Smooth muscle cell (in vitro differentiated cells): ENCODE measurements at regions not wholly inside any gene's neighbourhood (a gene's known extent, or its start where the extent isn't known, plus 50 kb on each side); places are given as distances from the start of the nearest gene placed in this dataset.
A peak's percentile ranks its signal among the peaks of the same experiment; 100 is the strongest.

Experiments
- DNase-seq: peaks from one replicate; lab custom pipeline; 2025; ENCODE audit not compliant: unreplicated experiment; lab: John Stamatoyannopoulos, UW
- H2AFZ ChIP-seq: fragments of 200-600 bp; sonication (generic); 2 replicates; pipeline ENCODE4 v1.6.0; 2016; ENCODE audit warnings: antibody characterized with exemption, low read depth, mild to moderate bottlenecking
- H3F3A ChIP-seq: fragments of 200-600 bp; sonication (generic); 2 replicates; pipeline ENCODE4 v1.6.0; 2017; ENCODE audit warnings: antibody characterized with exemption, low read depth
- H3K27ac ChIP-seq: fragments of 200-600 bp; sonication (generic); 2 replicates; pipeline ENCODE4 v1.5.1; 2016; ENCODE audit warnings: low read depth, mild to moderate bottlenecking
- H3K27me3 ChIP-seq: fragments of 200-600 bp; sonication (generic); 2 replicates; pipeline ENCODE4 v1.6.1; 2016; ENCODE audit warnings: low read depth, mild to moderate bottlenecking
- H3K36me3 ChIP-seq: fragments of 200-600 bp; sonication (generic); 2 replicates; pipeline ENCODE4 v1.5.1; 2016; ENCODE audit warnings: low read depth
- H3K4me1 ChIP-seq: fragments of 200-600 bp; sonication (generic); 2 replicates; pipeline ENCODE4 v1.5.1; 2016; ENCODE audit warnings: low read depth
- H3K4me2 ChIP-seq: fragments of 200-600 bp; sonication (generic); 2 replicates; pipeline ENCODE4 v1.6.0; 2016; ENCODE audit warnings: mild to moderate bottlenecking
- H3K4me3 ChIP-seq: fragments of 200-600 bp; sonication (generic); 2 replicates; pipeline ENCODE4 v1.5.1; 2016; ENCODE audit warnings: mild to moderate bottlenecking
- H3K79me2 ChIP-seq: fragments of 200-600 bp; sonication (generic); 2 replicates; pipeline ENCODE4 v1.6.0; 2016; ENCODE audit warnings: low read depth, mild to moderate bottlenecking
- H3K9ac ChIP-seq: fragments of 200-600 bp; sonication (generic); 2 replicates; pipeline ENCODE4 v1.6.0; 2016; ENCODE audit warnings: low read depth
- H3K9me3 ChIP-seq: fragments of 200-600 bp; sonication (generic); replicated peaks from 2 replicates; pipeline ENCODE4 v1.5.1; 2016; ENCODE audit warnings: low read depth
- H4K20me1 ChIP-seq: fragments of 200-600 bp; sonication (generic); 2 replicates; pipeline ENCODE4 v1.6.0; 2016; ENCODE audit warnings: low read depth
- CTCF ChIP-seq: fragments of 200-600 bp; sonication (generic); IDR thresholded peaks from 2 replicates; pipeline ENCODE4 v1.5.1; 2017; ENCODE audit warnings: borderline replicate concordance, mild to moderate bottlenecking, antibody characterized with exemption; ENCODE audit not compliant: insufficient read depth, poor library complexity, severe bottlenecking
- WGBS: methylation state at CpG from one replicate; pipeline ENCODE4 v1.1.7; 2016; ENCODE audit warnings: low lambda C conversion rate; 5-methylcytosine and 5-hydroxymethylcytosine counted together

DNA sequence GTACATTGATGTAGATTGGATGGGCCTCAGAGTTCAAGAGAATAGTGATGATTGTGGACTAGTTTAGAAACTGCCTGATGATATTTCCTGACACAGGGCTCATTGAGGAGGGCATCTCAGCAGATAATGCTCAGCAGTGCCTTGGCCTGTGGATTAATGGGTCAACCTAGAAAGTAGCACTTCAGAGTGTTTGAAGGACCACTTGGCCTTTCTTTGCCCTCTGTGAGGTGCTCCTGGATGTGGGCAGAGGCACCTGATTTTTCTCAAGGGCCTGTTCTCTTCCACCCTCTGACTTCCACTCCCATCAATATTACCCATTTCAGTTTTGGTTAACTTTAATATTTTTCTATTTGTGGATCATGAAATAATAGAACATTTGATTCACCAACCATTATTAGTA is 270.6 kb upstream of the BMP2 start:
- no peaks in the 10 kb centered on the region for H4K20me1 ChIP-seq
- no peaks in the 10 kb centered on the region for H3K36me3 ChIP-seq
- no peak for TF ChIP-seq CTCF
- H3K9ac ChIP-seq: no peak overlapping the region
- no peaks in the 10 kb centered on the region for H3K4me1 ChIP-seq
- peaks cover 4% of the 10 kb centered on the region for H3F3A ChIP-seq
- H2AFZ ChIP-seq: no peak overlapping the region
- H3K79me2 ChIP-seq: no peaks in the 10 kb centered on the region
- no peaks in the 10 kb centered on the region for H3K27me3 ChIP-seq
- no peaks in the 10 kb centered on the region for H3K9me3 ChIP-seq
- DNase-seq: no peak
- H3K4me3 ChIP-seq: no peak overlapping the region
- no peak overlapping the region for H3K4me2 ChIP-seq
- H3K27ac ChIP-seq: no peak overlapping the region

- Histone ChIP-seq H3K9ac (no peak overlapping the region), H2AFZ (no peak overlapping the region), H3K36me3 (no peaks in the 10 kb centered on the region), H3F3A (peaks cover 4% of the 10 kb centered on the region), H3K4me3 (no peak overlapping the region), H3K79me2 (no peaks in the 10 kb centered on the region), H4K20me1 (no peaks in the 10 kb centered on the region), H3K4me2 (no peak overlapping the region), H3K27ac (no peak overlapping the region), H3K27me3 (no peaks in the 10 kb centered on the region), H3K4me1 (no peaks in the 10 kb centered on the region), H3K9me3 (no peaks in the 10 kb centered on the region)
- no peak for DNase-seq
- TF ChIP-seq CTCF: no peak
- WGBS: 100% methylated on average over 1 of the region's 1 CpG
Observed at GRCh38 chr20:6495907-6496306, 271.6 kb upstream of the BMP2 start.

DNA sequence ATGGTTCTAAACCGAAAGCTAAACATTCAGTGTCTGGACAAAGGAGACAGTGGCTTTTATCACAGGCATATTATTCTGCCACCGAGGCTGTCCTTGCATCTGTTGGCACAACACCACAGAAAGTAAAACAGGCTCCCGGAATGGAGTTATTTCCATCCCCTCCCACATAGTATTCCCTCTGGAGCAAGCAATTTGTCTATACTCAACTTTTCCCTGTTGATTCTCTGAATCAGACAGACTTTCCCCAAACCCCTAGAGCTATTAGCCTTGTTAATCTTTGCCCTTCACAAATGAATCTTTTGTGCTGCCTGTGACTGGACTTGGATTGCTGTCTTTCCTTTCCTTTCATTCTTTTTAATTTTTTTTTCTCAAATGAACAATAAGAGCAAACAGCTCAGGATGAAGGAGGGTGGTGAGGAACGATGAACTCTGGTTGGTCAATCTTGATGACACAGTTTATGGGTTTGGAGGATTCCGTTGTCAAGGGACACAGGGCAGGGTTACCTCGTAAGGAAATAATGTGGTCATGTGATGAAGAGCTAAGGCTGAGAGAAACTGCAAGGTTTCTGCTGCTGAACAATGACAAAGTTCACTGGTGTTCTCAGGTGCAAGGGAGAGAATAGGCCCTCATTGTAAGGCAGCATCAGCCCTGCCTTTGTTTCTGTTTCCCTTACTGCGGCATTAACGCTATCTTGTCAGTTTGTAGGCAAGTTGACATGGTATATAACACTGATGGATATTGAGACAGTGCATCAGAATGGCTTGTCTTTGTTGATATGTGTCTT is 275.0 kb upstream of the BMP2 start:
- H3K27ac ChIP-seq: peak overlapping the region; percentile 46
- peak overlapping the region; percentile 49 for H3K4me2 ChIP-seq
- 46% methylated on average over 8 of the region's 8 CpGs for WGBS
- H3K4me3 ChIP-seq: no peak overlapping the region
- no peak for DNase-seq
- no peak overlapping the region for H3K9ac ChIP-seq
- peaks cover 4% of the 10 kb centered on the region for H3F3A ChIP-seq
- H3K9me3 ChIP-seq: no peaks in the 10 kb centered on the region
- H2AFZ ChIP-seq: peak overlapping the region; percentile 42
- H3K79me2 ChIP-seq: no peaks in the 10 kb centered on the region
- H3K27me3 ChIP-seq: no peaks in the 10 kb centered on the region
- H4K20me1 ChIP-seq: no peaks in the 10 kb centered on the region
- H3K36me3 ChIP-seq: no peaks in the 10 kb centered on the region
- H3K4me1 ChIP-seq: no peaks in the 10 kb centered on the region
- no peak for TF ChIP-seq CTCF

DNA sequence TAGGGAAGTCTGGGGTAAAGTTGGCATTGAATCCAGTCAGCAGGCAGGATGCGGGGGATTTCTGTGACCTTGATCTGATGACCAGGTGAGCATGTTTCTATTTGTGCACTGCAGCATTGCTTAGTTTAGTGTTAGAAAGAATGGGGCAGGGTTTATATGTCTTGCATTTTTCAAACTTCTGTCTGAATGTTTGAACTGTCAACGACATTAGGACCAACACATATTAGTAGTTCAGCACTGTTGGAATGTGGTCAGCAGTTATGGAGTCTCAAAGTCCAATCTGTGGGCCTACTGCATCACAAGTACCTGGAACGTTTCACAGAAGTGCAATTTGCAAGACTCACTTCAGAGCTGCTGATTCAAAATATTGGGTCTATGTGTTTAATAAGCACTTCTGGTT is 276.6 kb upstream of the BMP2 start:
- Histone ChIP-seq H3K4me3 (no peak overlapping the region), H3K4me1 (no peaks in the 10 kb centered on the region), H3K36me3 (no peaks in the 10 kb centered on the region), H2AFZ (no peak overlapping the region), H3K4me2 (no peak overlapping the region), H3K9ac (no peak overlapping the region), H4K20me1 (no peaks in the 10 kb centered on the region), H3K79me2 (no peaks in the 10 kb centered on the region), H3K27me3 (no peaks in the 10 kb centered on the region), H3K27ac (no peak overlapping the region), H3K9me3 (no peaks in the 10 kb centered on the region), H3F3A (peaks cover 4% of the 10 kb centered on the region)
- WGBS: 93% methylated on average over 3 of the region's 3 CpGs
- no peak for DNase-seq
- no peak for TF ChIP-seq CTCF
